GM19025 (cell line): ENCODE measurements at regions not wholly inside any gene's neighbourhood (a gene's known extent, or its start where the extent isn't known, plus 50 kb on each side); places are given as distances from the start of the nearest gene placed in this dataset.

Experiments
- ATAC-seq: cut with Tn5 transposase; IDR thresholded peaks from one replicate; pipeline ENCODE4 v1.9.1; 2021; ENCODE audit warnings: mild to moderate bottlenecking, low read depth, moderate library complexity; ENCODE audit not compliant: unreplicated experiment

DNA sequence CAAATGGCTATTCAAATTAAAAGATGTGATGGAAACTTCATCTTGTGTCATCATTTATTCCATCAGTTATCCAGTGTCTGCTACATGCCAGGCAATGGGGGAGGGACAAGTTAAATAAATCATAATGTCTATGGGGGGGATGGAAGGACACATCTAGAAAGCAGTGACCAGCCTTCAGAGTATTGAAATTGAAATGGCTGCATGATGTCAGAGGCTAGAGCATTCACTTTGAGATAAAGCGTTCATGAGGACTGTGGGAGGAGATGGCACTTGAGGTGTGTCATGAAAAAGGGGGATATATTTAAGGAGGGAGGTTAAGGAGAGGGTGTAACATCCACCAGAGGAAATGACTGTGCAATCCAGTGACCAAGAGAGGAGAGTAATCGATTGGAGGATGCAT, 50.6 kb downstream of the SLIT2 start:
- ATAC-seq = no peak

DNA sequence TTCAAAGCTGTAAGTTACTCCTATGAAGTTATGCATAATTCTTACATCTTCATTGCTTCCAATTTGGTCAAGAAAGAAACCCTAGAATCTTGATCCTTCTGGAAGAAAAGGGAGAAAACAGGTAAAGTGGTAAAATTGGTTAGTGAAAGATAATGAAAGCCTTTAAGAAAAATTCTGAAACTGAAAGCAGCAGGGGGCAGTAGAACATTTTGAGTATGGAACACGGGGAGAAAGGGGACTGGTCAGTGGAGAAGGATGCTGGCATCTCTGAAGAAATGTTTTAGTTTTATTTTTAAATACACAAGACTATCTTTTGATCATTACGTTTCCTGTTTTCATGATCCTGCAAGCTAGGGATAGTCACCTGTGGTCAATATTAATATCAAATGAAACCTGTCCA, 54.3 kb downstream of the SLIT2 start:
- no peak for ATAC-seq

DNA sequence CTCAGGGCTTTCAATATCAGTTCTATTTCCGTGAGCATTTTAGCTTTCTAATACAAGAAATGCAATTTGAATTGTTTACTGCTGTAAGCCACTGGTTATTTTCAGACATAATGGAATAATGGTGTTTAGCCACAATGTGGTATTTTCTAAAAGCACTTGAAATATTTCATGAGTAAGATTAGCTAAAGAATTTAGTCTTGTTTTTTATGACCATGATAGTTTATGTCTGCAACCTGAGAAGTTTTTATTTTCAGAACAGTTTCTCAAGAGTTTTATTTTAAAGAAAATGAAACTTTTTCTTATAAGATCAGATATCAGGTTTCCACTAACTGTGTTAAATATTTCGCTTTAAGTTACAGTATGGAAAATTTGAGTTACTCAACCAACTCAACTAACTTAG, 60.2 kb downstream of the SLIT2 start:
- ATAC-seq = no peak

DNA sequence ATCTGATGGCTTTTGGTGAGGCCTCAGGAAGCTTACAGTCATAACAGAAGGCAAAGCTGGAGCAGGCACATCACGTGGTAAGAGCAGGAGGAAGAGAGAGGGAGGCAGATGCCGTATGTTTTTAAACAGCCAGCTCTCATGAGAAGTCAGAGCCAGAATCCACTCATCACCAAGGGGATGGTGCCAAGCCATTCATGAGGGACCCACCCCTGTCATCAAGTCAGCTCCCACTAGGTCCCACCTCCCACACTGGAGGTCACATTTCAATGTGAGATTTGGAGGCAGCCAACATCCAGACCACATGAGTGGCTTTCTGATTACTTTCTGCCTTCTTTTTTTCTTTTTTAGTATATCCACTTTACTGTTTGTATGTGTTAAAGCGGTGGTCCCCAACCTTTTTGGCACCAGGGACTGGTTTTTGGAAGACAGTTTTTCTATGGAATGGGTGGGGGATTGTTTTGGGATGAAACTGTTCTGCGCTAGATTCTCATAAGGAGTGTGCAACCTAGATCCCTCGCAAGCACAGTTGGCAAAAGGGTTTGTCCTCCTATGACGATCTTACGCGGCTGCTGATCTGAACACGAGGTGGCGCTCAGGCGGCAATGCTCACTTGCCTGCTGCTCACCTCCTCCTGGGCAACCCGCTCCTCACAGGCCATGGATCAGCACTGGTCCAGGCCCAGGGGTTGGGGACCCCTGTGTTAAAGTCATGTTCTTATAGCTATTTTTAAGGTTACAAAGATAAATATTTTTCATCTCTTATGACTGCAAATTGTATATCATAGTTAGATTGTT, 61.7 kb downstream of the SLIT2 start:
- ATAC-seq = no peak

DNA sequence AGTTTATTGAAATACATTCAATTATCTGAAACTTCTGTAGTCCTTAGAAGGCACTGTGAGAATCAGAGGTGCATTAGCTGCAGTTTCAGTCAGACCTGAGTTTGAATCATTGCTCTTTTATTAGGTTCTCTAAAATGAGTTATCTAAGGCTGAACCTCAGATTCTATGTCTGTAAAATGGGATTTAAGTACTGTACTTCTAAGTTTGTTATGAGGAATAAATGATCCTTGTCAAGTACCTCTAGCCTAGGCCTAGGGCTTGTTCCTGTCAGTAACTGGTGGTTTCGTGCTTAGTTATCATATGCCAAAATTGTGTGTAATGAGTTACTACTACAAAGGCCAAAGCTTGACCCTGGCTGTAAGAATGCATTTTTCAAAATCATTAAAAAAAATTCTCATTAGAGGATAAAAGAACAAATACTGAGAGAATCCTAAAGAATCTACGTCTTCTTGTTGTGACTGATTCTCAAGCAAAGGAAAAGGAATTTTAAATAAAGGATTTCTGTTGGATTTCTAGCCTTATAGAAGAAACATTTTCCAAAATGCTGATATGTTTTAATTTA, 65.8 kb downstream of the SLIT2 start:
- no peak for ATAC-seq

DNA sequence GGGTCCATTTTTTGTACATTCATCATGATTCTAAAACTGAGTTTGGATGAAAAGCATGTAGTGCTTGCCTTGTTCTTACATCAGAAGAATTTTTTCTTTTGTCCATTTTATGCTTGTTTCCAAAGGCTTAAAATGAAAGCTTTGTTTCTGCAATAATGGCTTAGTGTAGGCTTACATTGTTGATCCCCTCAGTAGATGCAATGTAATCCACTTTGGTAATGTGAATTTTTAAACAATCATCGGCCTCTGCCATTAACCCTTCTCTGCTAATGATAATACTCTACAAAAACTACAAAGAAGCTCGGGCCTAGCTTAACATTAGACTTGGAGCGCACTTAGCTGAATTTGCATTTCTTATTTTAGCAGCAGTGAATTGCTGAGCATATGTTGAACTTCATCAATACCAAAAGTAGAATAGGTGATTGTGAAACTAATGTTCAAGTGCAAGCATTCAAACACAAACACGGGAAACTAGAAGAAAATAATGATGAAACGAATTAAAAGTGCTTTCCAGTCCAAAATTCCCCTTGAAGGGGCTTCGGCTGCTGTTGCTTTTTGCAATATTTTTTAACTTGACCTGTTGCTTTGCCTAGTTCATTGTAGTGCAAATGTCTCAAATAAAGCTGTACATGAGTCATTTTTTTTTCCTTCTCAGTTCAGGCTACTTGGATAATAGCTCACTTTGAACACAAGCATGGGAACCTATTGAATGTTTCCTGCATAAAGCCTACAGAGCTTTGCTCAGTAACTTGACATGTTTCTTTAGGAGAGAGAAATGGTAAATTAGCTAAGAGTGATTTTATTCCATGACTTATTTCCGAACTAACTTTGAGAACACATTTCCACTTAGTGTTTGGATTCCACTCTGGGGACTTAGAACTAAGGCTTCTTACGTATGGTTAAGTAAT, 66.5 kb downstream of the SLIT2 start:
- peak; percentile 54 for ATAC-seq

DNA sequence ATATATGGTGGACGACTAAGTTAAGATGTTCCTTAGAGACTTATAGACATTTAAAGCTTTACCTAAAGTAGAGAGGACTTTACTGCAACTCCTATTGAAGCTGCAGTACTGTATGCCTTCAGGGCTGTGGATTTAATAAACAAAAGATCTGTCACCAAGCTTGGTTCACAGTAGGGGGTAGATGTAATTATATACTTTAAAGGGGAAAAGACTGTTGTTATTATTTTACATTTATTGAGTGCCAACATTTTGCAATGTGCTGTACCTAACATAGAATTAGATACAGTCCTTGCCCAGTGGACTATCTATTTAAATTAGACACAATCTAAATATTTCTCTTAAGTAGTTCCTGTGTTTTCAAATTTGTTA, 67.2 kb downstream of the SLIT2 start:
- no peak for ATAC-seq

DNA sequence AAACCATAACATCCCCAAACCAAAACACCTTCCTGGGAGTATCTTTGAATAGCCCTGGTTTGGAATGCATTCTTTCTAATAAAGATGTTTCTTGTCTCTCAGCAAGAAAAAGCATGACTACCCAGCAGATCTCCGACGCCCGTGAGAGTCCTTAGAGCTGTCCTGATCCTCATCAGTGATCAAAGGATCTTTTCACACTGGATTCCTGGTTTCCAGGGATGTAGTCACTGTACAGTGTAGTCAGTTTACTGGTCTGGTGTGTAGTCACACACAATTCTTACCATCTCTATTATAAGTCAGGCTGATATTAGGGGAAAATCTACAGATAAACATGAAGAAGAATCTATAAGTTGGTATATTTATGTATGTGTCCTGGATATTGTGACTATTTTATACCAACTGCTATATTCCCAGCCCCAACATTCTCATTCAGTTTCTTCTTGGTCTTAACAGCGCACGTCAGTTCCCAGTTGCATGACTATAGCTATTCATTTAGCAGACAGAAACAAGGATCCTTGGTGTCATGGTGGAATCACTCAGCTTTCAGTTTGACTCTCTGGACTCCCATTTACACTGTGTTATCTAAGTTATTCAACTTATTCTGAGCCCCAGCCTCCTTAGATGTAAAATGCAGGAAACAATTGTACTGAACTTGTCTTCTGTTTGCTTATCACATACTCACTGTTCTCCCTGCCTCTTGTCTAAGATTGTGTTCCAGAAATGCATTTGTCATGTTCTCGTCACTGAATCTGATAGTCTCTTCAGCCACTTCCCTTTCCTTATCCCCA, 68.3 kb downstream of the SLIT2 start:
- no peak for ATAC-seq

DNA sequence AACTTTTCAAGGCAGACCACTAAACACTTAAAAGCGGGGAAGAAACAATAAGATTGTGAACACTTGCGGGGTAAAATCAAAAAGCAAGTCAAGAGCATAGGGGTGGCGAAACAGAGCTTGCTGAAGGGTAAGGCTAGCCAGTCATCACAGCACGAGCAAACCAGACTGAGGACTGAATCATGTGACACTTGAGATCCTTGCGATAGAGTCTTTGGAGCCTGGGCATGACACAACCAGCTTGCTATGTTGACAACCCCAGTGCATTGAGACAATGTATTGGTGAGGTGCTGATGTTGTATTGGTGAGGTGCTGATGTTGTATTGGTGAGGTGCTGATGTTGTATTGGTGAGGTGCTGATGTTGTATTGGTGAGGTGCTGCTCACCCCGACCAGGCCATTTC, 72.3 kb downstream of the SLIT2 start:
- ATAC-seq = no peak

DNA sequence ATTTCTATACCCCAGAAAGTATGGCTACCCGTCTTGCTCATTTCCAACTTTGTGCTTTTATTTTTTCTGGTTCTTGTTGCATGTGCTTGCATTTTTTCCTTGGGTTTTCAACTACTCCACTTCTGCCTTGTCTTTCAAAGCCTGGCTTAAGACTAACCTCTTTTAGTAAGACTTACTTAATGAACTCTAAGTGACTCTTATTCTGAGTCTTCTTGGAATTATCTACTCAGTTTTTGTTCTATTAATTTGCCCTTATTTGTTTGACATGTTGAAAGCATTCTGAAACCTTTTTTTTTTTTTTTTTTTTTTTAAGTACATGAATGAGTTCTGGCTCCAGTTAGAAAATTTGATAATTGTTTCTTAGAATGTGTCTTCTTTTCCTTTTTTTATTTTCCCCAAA, 74.8 kb downstream of the SLIT2 start:
- ATAC-seq = no peak

DNA sequence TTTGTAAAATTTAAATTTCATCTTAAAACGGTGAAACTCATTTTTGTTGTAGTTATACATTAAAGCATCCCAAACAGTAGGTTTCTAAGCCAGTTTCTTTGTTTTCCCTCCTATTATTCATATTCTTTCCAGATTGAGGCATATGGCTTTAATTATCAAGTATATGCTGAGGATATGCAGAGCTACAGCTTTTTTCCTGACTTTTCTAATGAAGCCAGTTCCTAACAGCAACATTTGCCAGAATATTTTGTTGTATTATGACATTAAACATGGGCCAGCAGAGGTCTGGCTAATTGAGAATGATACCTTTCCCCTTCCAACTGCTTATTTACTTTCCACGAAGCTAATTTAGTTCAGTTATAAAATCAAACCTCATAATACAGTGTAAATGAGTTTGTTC, 75.3 kb downstream of the SLIT2 start:
- ATAC-seq = no peak

DNA sequence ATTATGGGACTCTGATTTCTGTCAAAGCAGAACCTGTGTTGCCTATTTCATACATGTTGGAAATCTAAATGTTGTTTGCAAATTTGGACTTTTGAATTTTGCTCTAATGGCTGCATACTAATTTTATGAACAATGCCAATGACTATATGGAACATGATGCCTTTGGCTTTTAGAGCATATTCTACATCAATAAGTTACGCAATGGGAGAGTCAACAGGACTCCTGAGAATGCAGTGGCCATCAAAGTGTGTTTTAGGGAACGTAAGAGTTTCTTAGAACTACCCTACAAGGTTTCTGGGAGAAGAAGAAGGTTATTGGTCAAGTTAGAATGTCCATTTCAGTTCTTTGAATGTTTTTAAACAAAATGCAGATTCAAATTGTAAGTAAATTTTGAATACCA, 76.1 kb downstream of the SLIT2 start:
- no peak for ATAC-seq

DNA sequence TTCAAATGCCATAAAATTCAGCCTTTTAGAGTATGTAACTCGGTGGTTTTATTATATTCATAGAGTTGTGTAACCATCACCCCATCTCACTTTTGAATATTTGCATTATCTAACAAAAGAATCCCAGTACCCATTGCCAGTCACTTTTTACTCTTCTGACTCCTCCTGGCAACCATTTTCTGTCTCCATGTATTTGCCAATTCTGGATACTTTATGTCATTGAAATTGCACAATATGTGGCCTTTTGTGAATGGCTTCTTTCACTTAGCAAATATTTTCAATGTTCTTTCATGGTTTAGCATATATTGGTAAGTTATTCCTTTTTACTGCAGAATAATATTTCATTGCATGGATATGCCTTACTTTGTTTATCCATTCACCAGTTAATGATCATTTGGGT, 79.9 kb downstream of the SLIT2 start:
- ATAC-seq = no peak

DNA sequence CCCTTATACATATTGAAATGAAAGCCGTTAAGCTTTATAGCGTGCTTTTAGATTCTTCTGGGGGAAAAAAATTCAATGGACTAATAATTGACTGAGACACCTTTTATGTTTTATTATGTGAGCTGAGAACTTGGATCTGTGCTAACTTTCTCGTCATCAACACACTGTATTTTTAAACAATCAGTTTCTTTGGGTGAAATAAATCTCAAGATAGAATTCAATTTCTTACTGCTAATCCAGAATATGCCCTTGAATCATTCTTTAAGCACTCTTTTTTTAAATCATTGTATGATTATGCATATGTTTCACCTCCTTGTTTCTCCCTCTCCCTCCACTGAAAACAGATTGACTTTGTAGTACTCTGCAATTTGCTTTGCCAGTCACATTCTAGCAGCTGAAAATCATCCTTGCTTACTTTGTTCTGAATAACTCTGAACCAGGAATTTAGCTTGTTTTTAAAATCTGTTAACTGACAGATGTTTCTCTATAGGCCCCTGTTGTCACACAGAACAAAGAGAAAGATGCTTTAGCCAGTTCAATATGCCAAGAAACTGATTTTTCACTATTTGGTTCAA, 81.5 kb downstream of the SLIT2 start:
- ATAC-seq = no peak

DNA sequence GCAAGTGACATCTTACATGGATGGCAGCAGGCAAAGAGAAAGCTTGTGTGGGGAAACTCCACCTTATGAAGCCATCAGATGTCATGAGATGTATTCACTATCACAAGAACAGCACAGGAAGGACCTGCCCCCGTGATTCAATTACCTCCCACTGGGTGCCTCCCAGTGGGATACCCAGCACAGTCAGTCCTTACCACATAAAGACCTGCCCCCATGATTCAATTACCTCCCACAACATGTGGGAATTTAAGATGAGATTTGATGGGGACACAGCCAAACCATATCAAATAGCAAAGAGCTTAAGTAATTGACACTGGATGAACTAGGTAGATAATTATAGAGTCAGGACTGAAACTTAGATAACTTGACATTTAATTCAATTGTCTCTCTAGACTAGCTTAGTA, 85.6 kb downstream of the SLIT2 start:
- no peak for ATAC-seq

DNA sequence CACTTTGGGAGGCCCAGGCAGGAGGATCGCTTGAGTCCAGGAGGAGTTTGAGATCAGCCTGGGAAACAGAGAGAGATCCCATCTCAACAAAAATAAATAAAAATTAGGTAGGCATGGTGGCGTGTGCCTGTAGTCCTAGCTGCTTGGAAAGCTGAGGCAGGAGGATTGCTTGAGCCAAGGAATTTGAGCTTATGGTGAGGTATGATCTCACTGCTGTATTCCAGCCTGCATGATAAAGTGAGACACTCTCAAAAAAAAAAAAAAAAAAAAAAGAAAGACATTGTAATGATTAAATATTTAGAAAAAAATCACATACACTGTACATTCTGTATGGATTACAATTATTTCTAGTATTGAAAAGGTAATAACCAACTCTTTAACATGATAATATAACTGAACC, 87.1 kb downstream of the SLIT2 start:
- no peak for ATAC-seq

DNA sequence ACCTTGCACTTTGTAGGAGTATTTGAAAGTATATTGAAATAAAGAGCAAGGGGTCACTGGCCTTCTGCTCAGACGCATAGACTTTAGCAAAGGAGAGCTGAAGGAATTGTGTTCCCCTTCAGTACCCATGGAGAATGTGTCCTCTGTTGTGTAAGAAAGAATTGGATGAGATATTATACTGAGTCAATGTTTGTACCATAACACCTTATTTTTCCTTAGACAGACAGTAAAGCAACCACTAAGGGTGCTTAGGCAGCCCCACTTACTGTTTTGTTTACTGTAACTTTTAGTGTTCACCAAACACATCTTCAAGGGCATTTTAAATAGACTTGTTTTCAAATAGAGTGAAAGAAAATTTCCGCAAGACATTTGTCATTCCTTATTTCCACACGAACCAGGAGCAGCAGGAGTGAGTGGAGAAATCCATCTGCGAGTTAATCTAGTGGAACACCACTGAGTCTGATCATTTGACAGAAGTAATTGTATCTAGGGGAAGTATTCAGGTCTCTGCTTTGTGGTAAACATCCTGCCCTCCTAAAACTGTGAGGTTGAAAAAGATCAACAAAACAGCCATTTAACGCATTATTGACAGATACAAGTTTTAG, 89.5 kb downstream of the SLIT2 start:
- no peak for ATAC-seq

DNA sequence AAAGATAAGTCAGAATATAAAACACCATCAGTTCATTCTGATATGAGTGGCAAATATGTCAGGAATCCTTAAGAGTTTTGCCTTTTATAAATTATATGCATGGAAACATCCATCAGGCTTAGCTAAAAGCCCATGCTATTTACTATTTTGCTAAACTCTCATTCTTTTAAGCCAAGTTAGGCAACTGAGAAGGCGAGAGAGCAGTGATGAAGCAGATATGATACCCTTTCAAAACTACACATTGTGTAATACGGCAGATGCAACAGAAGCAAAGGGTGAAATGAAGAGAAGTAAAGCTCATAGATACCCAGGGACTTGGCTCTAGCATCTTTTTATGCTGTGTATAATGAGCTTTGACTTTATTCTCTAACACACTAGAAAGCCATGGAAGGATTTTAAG, 95.8 kb downstream of the SLIT2 start:
- ATAC-seq = no peak

DNA sequence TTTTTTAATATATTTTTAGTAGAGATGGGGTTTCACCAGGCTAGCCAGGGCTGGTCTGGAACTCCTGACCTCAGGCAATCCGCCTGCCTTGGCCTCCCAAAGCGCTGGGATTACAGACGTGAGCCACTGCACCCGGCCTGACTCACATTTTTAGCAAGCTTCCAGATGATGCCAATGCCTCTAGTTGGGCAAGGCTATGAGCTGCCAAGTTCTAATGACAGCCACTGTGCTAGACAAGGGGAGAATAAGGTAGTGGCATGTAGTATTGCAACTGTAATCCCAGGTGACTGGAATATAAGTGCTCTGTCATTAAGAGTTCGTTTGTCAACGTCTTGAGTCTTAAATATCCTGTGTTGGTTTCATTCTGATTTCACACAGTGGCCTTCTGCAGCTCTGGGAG, 96.7 kb downstream of the SLIT2 start:
- ATAC-seq = no peak
